ENCODE measurements at regions not wholly inside any gene's neighbourhood (a gene's known extent, or its start where the extent isn't known, plus 50 kb on each side); places are given as distances from the start of the nearest gene placed in this dataset.

DNA sequence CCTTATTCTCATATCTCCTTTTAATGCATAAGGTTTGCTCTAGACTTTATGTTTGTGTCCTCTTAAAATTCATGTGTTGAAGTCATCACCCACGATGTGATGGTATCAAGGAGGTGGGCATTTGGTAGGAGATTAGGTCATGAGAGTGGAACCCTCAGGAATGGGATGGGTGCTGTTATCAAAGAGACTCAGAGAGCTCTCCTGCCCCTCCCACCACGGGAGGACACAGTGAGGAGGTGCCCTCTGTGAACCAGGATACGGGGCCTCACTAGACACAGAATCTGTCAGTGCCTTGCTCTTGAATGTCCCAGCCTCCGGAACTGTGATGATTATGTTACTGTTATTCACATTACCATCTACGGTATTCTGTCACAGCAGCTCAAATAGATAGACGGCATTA is 359.0 kb downstream of the IRX1 start:
- no peaks in the 10 kb centered on the region for H3K4me1 Mint-ChIP-seq
- DNase-seq (no peak), ATAC-seq (no peak)
- no peaks in the 10 kb centered on the region for H3K36me3 Mint-ChIP-seq (ENCODE audit: low read depth)
- peaks cover 17% of the 10 kb centered on the region for H3K9me3 Mint-ChIP-seq
- H3K27me3 Mint-ChIP-seq = peaks cover 2% of the 10 kb centered on the region
- no peak overlapping the region for H3K4me3 Mint-ChIP-seq
- no peak overlapping the region for H3K27ac Mint-ChIP-seq

DNA sequence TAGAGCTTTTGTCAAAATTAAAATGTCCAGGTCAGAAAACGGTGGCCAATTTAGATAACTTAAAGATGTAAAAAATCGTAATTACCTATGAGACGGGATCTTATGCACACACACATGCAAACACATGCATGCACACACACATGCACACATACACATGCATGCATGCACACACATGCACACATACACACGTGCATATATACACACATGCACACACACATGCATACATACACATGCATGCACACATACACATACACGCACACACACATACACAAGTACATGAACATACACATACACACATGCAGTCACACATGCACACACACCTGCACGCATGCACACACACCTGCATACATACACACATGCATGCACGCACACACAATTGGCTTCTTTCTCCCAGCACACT is 362.0 kb downstream of the IRX1 start:
- Mint-ChIP-seq H3K4me3 (no peak overlapping the region), H3K4me1 (no peaks in the 10 kb centered on the region), H3K27me3 (peaks cover 2% of the 10 kb centered on the region), H3K9me3 (peaks cover 13% of the 10 kb centered on the region), H3K36me3 (ENCODE audit: low read depth) (no peaks in the 10 kb centered on the region), H3K27ac (no peak overlapping the region)
- ATAC-seq (no peak), DNase-seq (no peak)

DNA sequence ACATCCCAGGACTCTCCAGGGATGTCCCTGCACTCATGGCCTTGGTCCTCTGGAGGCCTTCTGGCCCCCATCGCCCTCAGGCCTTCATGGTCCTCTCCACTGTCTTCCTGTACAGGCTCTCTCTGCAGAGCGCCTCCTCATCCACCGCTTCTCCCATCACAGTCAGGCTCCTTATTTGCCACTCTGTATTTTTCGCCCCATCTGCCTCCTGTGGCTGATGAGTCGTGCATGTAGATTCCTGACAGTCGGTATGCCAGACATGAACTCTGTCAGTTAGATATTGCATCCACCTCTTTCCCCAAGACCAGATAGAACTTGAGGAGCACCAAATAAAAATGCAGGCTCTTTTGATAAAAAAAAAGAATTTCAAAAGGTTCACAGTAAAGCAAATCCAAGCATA is 362.8 kb downstream of the IRX1 start:
- DNase-seq (no peak), ATAC-seq (no peak)
- no peak overlapping the region for H3K27ac Mint-ChIP-seq
- peaks cover 2% of the 10 kb centered on the region for H3K27me3 Mint-ChIP-seq
- no peak overlapping the region for H3K4me3 Mint-ChIP-seq
- peaks cover 13% of the 10 kb centered on the region for H3K9me3 Mint-ChIP-seq
- no peaks in the 10 kb centered on the region for H3K36me3 Mint-ChIP-seq (ENCODE audit: low read depth)
- no peaks in the 10 kb centered on the region for H3K4me1 Mint-ChIP-seq

DNA sequence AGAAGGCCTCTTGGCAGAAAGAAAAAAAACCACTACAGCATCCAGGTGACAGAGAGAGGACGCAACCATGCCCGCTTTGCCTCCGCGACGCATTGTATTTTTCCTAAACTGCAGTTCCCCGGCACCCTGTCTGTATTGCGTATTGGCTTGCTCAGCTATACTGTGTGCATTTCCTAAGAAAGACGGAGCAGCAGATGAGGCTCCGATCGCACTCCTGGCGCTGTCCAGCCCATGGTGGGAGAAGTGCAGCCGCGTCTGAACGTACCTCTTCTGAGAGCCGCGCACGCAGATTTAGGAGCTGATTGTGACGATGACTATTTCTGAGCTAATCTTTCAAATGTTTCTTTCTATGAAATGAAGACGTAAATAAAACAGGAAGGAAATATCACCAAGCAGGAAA is 366.5 kb downstream of the IRX1 start:
- H3K4me1 Mint-ChIP-seq = no peaks in the 10 kb centered on the region
- no peak overlapping the region for H3K4me3 Mint-ChIP-seq
- H3K9me3 Mint-ChIP-seq = peaks cover 14% of the 10 kb centered on the region
- no peak for DNase-seq
- H3K27me3 Mint-ChIP-seq = peaks cover 2% of the 10 kb centered on the region
- H3K36me3 Mint-ChIP-seq (ENCODE audit: low read depth) = no peaks in the 10 kb centered on the region
- ATAC-seq = no peak
- H3K27ac Mint-ChIP-seq = no peak overlapping the region

DNA sequence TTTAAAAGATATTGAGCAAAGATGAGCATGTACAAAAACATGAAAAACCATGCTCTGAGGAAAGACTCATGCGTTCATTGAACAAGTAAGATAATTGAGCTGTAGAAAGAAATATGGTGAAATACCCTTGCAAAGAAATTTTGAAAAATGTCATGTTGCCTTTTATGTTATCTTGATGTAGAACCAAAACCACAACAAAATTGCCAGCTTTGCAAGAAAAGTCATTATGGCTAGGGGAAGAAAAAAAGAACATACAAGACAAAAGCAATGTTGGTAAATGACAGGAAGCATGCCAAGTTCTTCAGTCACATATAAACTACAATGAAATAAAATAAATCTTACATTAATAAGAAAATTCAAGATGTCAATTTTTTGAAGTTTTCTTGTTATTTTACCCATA is 368.0 kb downstream of the IRX1 start:
- peaks cover 12% of the 10 kb centered on the region for H3K9me3 Mint-ChIP-seq
- ATAC-seq (no peak), DNase-seq (no peak)
- H3K27me3 Mint-ChIP-seq = no peaks in the 10 kb centered on the region
- H3K27ac Mint-ChIP-seq = no peak overlapping the region
- H3K4me3 Mint-ChIP-seq = no peak overlapping the region
- no peaks in the 10 kb centered on the region for H3K4me1 Mint-ChIP-seq
- no peaks in the 10 kb centered on the region for H3K36me3 Mint-ChIP-seq (ENCODE audit: low read depth)

DNA sequence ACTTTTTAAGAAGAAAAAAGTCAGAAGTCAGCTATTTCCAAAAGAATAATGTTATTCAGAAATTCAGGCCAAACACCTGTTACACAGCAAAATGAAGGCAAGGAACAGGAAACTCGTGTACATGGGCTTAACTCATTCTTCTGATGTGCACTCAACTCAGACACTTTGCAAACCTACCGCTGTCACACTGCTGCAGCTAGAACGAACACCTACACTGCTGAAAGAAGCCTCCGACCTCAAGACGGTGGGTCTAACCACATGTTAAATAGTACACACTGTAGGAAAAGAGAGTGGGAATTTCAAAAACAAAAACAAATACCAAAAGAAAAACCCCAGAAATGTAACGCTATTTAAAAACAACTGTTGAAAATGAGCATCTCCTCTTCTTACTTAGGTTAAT is 384.5 kb downstream of the IRX1 start:
- no peak for DNase-seq
- H3K36me3 Mint-ChIP-seq (ENCODE audit: low read depth) = no peaks in the 10 kb centered on the region
- no peak overlapping the region for H3K27ac Mint-ChIP-seq
- H3K9me3 Mint-ChIP-seq = peaks cover 11% of the 10 kb centered on the region
- peaks cover 5% of the 10 kb centered on the region for H3K27me3 Mint-ChIP-seq
- H3K4me3 Mint-ChIP-seq = no peak overlapping the region
- no peaks in the 10 kb centered on the region for H3K4me1 Mint-ChIP-seq
- ATAC-seq = no peak

DNA sequence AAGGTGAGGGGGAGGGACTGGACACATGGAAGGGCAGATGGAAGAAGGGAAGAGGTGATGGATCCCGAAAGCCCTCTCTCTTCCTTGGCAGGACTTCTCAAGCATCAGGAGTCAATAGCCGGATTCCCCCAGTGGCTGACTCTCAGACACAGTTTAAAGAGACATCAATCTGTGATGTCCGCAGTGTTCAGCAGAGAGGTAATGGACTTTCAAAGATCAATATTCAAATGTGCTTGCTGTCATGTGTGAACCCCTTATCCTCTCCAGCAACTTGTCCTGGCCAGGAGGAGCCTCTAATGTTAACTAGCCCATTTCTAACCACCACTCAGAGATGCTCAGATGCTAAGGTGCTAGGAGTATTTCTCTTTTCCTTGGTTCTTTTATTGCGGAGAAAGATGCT is 392.2 kb downstream of the IRX1 start:
- Mint-ChIP-seq H3K27me3 (peaks cover 2% of the 10 kb centered on the region), H3K4me1 (no peaks in the 10 kb centered on the region), H3K27ac (no peak overlapping the region), H3K9me3 (peaks cover 6% of the 10 kb centered on the region), H3K4me3 (no peak overlapping the region), H3K36me3 (ENCODE audit: low read depth) (no peaks in the 10 kb centered on the region)
- no peak for DNase-seq
- no peak for ATAC-seq

DNA sequence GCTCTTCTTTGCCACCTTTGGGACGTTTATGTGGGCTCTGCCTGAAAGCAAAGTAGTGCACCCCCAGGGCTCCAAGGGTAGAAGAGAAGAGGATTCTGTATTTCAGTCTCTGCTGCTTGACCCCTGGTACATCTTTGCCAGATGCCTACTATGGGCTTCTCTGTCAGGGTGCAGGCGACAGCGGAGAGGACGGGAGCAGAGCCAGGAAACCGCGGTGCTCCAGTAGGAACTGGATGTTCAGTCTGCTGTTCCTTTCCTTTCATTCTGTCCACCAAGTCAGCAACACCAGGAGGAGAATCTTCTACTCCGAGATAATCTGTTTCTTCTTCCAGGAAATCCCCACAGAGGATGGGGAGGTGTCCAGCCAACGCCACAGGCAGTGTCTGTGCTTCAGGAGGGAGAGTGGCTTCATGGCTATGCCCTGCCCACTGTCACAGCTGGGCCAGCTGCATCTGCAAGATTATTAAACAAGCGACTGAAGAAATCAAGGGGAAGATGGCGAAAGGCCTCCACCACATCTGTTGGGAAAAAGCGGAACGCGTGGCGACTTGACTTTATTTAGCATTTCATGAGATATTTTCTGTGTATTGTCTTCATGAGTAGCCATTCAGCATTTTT is 398.3 kb downstream of the IRX1 start:
- H3K4me1 Mint-ChIP-seq = no peaks in the 10 kb centered on the region

DNA sequence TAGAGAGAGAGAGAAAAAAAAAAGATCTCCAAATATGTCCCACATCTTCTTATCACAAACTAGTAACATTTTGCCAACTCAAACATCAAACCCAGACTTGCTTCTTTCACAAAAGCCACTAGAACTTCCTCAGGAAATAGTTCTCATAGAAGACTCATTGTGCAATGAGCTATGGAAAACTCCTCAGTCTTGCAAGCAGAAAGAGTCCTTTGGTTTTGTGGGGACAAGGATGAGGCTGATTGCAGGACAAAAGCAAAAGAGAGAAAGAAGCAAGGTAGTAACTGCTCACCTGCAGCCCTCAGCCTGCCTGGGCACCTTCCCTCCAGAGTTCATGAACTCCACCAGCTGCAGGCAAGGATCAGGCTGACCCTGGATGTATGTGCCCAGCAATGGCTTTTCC is 399.0 kb downstream of the IRX1 start:
- Mint-ChIP-seq H3K36me3 (ENCODE audit: low read depth) (no peaks in the 10 kb centered on the region), H3K27me3 (no peaks in the 10 kb centered on the region), H3K4me1 (no peaks in the 10 kb centered on the region), H3K27ac (no peak overlapping the region), H3K9me3 (peaks cover 4% of the 10 kb centered on the region), H3K4me3 (no peak overlapping the region)
- no peak for DNase-seq
- ATAC-seq = no peak

More for the DNA sequence above, 398.3 kb downstream of the IRX1 start:
- Mint-ChIP-seq H3K9me3 (peaks cover 4% of the 10 kb centered on the region), H3K27me3 (no peaks in the 10 kb centered on the region), H3K36me3 (ENCODE audit: low read depth) (no peaks in the 10 kb centered on the region), H3K27ac (no peak overlapping the region), H3K4me3 (no peak overlapping the region)
- ATAC-seq = no peak
- no peak for DNase-seq

DNA sequence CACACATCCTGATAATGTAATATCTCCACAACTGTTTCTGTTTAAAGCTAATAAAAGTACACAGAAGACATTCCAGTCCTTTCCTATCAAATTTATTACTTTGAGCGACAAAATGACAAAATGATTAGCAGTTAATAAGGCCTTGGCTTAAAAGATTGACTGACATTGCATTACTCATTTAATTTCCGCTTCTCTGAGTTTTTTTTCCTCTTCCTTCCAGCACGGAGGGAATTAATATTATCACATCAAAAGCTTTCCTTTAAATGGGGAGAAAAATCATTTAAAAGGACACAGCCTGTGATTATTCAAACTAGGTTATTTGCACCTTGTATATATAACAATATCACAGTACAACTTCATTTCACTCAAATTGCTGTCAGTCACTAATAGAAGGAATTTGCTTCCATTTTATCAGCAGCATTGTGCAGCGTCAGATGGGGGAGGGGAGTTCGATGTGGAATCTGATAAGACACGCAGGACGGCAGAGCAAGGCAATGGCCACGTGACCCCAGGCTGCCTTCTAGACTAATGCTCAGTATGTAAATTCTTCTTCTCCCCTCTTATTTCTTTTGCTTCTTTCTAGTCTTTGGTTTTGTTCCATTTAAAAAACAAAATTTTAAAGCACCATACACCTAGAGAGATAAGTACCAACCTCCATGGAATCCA is 400.5 kb downstream of the IRX1 start:
- no peak overlapping the region for H3K4me3 Mint-ChIP-seq
- no peak overlapping the region for H3K27ac Mint-ChIP-seq
- peaks cover 4% of the 10 kb centered on the region for H3K9me3 Mint-ChIP-seq
- H3K27me3 Mint-ChIP-seq = no peaks in the 10 kb centered on the region
- DNase-seq (no peak), ATAC-seq (no peak)
- no peaks in the 10 kb centered on the region for H3K36me3 Mint-ChIP-seq (ENCODE audit: low read depth)
- no peaks in the 10 kb centered on the region for H3K4me1 Mint-ChIP-seq

DNA sequence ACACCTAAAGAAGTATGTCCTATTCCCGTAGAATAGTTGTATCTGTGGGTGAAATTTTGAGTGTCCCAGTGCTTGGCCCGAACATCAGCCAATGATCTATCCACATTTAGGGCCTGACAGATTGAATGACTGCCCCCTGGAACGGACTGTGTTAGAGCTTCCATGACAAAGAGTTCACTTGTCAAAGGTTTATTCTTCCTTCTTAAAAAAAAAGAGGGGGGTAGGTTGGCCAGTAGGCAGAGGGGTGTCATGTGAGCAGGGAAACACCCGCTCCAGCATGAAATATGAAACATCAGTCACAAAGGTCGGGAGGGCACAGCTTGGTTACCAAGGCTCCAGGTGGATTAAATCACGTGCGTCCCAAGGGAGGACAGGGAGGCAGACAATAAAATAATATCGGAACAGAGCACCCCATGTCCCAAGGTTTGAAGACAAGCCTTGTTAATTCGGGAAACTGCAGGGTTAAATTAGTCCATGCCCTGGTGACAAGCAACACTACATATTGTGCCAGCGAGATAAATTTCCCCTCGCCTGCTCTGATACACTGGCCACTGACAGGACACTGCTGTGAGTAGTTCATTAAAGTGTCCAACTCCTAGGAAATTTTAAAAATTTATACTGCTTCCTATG is 401.2 kb downstream of the IRX1 start:
- Mint-ChIP-seq H3K27ac (no peak overlapping the region), H3K27me3 (no peaks in the 10 kb centered on the region), H3K9me3 (no peaks in the 10 kb centered on the region), H3K4me3 (no peak overlapping the region), H3K36me3 (ENCODE audit: low read depth) (no peaks in the 10 kb centered on the region), H3K4me1 (no peaks in the 10 kb centered on the region)
- no peak for ATAC-seq
- DNase-seq = no peak

DNA sequence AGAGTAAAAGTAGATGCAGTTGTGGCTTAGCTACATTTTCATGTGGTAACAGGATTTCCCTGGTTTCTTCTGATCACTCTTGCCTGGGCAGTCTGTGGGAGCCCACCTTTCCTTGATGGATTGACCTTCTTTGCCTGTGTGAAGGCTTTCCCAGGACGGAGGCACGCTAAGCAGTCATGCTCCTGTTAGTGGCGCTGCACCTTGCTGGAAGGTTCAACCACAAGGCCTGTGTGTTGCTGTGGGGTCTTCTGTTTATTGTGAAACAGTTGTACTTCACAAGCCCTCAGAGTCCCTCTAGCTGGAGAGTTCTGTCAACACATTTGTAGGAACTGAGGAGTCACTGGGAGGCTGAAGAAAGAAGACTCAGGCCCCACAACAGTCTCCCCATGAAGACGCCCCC is 402.0 kb downstream of the IRX1 start:
- H3K9me3 Mint-ChIP-seq = no peaks in the 10 kb centered on the region
- ATAC-seq = no peak
- H3K36me3 Mint-ChIP-seq (ENCODE audit: low read depth) = no peaks in the 10 kb centered on the region
- H3K4me3 Mint-ChIP-seq = no peak overlapping the region
- H3K27ac Mint-ChIP-seq = no peak overlapping the region
- no peaks in the 10 kb centered on the region for H3K27me3 Mint-ChIP-seq
- no peaks in the 10 kb centered on the region for H3K4me1 Mint-ChIP-seq
- no peak for DNase-seq

DNA sequence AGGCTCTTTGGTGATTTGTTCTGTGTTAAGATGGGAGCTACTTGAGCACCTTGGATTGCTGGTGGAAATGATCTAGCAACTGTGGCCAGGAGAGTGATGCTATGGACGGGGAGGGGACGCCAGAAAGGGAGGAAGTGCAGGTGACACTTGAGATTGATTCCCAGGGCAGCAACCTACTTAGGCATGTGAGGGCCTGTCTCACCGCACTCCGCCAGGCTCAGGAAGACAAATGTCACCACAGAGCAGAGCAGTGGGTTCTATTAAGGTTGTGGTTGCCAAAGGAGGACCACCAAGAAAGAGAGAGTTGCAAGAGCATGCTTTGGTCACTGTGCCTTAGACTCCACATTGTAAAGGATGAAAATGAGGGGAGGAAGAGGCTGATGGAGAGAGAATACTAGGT is 404.3 kb downstream of the IRX1 start:
- H3K27ac Mint-ChIP-seq = no peak overlapping the region
- no peaks in the 10 kb centered on the region for H3K27me3 Mint-ChIP-seq
- no peaks in the 10 kb centered on the region for H3K36me3 Mint-ChIP-seq (ENCODE audit: low read depth)
- DNase-seq = no peak
- H3K4me3 Mint-ChIP-seq = no peak overlapping the region
- H3K4me1 Mint-ChIP-seq = no peaks in the 10 kb centered on the region
- H3K9me3 Mint-ChIP-seq = no peaks in the 10 kb centered on the region
- no peak for ATAC-seq

DNA sequence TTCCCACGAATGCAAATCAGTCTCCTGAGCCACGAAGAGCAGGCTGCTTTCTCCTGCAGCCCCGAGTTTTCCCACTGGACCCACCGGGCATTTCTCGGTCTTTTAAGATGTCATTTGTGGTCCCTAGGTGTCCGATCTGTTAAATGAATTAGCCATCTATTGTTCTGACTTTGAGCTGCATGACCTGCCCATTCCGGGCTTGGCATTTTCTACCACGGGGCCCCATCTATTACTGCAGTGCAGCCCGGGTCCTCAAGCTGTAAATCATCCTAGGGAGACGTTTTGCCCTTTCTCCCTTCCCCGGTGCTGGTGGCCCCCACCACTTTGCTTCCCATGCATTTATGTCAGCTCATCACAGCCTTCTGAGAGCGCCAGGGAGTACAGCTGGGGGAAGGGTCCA is 405.4 kb downstream of the IRX1 start:
- no peak for DNase-seq
- no peaks in the 10 kb centered on the region for H3K4me1 Mint-ChIP-seq
- H3K9me3 Mint-ChIP-seq = no peaks in the 10 kb centered on the region
- H3K27me3 Mint-ChIP-seq = no peaks in the 10 kb centered on the region
- H3K27ac Mint-ChIP-seq = no peak overlapping the region
- ATAC-seq = no peak
- H3K36me3 Mint-ChIP-seq (ENCODE audit: low read depth) = no peaks in the 10 kb centered on the region
- H3K4me3 Mint-ChIP-seq = no peak overlapping the region

DNA sequence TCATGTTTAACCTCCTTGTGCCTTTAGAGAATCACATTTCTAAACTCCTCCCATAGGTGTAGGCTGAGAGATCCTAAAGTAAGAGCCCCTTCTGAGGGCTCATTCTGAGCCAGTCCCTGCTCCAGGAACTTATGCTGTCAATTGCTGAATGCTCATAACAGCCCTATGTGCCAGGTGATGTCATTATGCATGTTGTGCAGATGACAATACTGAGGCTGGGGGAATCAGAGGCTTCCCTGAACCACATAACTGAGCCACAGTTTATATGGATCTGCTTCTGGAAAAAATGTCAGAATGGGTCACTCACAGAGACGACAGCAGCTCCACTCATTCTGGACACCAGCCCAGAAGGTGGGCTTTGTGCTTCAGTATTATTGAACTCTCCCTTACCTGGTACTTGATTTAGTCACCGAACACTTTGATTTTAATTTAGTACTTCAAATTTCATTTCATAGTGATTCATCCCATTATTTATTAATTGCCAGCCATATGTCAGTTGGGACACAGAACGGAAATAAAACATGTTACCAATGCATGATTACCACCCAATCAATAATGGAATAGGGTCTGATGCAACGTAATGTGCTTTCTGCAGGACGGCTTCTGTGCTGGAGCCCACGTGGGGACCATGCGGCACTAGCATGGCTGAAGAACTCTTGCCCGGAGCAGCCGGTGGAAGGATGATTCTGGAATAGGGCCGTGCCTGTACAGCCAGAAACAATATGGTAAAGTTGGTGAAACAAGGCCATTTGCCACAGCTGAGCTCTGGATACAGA is 406.3 kb downstream of the IRX1 start:
- no peak overlapping the region for H3K4me3 Mint-ChIP-seq
- DNase-seq = no peak
- H3K27me3 Mint-ChIP-seq = no peaks in the 10 kb centered on the region
- H3K36me3 Mint-ChIP-seq (ENCODE audit: low read depth) = no peaks in the 10 kb centered on the region
- no peaks in the 10 kb centered on the region for H3K9me3 Mint-ChIP-seq
- no peaks in the 10 kb centered on the region for H3K4me1 Mint-ChIP-seq
- ATAC-seq = no peak
- no peak overlapping the region for H3K27ac Mint-ChIP-seq

Measured in activated naive CD8-positive, alpha-beta T cell treated with anti-CD3 and anti-CD28 coated beads, Interleukin-2, amount 50 U/mL, for 24 hours (primary cell).